ENCODE measurements at regions not wholly inside any gene's neighbourhood (a gene's known extent, or its start where the extent isn't known, plus 50 kb on each side); places are given as distances from the start of the nearest gene placed in this dataset.

DNA sequence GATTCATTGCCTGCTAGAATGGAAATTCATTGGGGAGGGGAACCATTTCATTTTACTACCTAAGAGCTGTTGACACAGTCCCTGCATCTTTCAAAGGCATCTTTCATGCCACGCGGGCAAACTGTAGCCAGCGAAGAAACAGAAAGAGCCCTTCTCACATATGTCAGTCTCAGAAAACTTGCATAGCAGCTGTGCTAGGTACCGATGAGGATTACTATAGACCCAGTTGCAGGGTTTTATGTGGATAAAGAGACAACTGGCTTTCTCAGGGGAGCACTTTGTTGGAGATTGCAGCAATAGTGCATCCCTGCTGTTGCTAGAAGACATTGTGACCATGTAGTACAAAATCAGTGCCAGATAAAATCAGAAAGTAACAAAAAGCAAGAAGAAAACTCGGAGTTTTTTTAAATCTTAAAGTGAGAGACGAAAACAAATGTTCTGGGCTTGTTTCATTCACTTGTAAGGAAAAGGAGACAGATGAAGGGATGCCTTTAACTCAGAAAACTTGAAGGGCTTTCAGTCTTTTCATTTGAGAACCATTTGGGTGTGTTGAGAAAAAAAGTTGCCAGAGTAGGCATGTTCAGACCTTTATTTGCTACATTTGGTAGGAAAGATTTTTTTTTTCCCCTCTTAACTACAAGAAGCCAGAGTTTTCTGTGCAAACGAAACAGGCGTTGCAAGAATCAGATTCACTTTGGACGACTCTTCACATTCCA is 804.1 kb downstream of the USP25 start:
- TF ChIP-seq, protein P1, sequence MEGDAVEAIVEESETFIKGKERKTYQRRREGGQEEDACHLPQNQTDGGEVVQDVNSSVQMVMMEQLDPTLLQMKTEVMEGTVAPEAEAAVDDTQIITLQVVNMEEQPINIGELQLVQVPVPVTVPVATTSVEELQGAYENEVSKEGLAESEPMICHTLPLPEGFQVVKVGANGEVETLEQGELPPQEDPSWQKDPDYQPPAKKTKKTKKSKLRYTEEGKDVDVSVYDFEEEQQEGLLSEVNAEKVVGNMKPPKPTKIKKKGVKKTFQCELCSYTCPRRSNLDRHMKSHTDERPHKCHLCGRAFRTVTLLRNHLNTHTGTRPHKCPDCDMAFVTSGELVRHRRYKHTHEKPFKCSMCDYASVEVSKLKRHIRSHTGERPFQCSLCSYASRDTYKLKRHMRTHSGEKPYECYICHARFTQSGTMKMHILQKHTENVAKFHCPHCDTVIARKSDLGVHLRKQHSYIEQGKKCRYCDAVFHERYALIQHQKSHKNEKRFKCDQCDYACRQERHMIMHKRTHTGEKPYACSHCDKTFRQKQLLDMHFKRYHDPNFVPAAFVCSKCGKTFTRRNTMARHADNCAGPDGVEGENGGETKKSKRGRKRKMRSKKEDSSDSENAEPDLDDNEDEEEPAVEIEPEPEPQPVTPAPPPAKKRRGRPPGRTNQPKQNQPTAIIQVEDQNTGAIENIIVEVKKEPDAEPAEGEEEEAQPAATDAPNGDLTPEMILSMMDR (IDR thresholded peaks at IDR 0.05; ENCODE audit: unreplicated experiment), result no peak
- Mint-ChIP-seq H3K4me3 (ENCODE audit: unreplicated experiment) (no peak overlapping the region), H3K9me3 (ENCODE audit: unreplicated experiment) (no peaks in the 10 kb centered on the region), H3K27me3 (ENCODE audit: unreplicated experiment) (no peaks in the 10 kb centered on the region), H3K4me1 (ENCODE audit: unreplicated experiment) (peaks cover 12% of the 10 kb centered on the region), H3K27ac (ENCODE audit: unreplicated experiment) (no peak overlapping the region), H3K36me3 (ENCODE audit: low read depth, unreplicated experiment) (peaks cover 9% of the 10 kb centered on the region)
- DNase-seq (ENCODE audit: low spot score), result no peak

DNA sequence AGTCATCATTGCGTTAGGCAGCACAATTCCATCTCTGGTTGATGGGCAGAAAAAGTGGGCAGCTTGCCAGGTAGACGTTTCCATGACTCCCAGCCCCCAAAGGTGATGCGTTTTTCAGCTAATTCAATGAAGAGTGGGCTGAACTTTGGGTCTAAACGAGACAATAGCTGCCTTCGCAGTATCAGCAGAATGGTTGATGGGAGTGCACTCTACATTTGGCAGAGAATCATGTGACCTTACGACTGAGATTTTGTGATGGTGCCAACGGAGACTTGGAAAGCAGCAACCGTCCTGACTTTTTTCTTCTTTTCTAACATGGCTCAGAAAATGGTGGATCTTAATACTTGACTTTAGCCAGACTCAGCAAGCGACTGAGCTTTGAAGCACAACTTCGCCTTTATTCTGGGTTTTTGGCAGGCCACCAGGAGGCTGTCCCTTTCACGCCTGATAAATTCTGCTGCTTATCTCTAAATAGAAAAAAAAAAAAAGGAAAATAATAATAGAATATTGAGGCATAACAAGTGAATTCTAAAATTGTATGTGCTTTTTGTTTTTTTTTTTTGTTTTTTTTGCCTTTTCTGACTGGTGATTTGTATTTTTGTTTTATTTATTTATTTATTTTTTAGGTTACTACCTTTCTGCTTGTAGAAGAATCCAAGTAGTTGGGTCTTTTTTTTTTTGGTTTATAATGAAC is 804.8 kb downstream of the USP25 start:
- TF ChIP-seq, protein P1 (IDR thresholded peaks at IDR 0.05; ENCODE audit: unreplicated experiment), result no peak
- Mint-ChIP-seq H3K4me1 (ENCODE audit: unreplicated experiment) (peaks cover 12% of the 10 kb centered on the region), H3K9me3 (ENCODE audit: unreplicated experiment) (no peaks in the 10 kb centered on the region), H3K4me3 (ENCODE audit: unreplicated experiment) (no peak overlapping the region), H3K27me3 (ENCODE audit: unreplicated experiment) (no peaks in the 10 kb centered on the region), H3K36me3 (ENCODE audit: low read depth, unreplicated experiment) (peaks cover 9% of the 10 kb centered on the region), H3K27ac (ENCODE audit: unreplicated experiment) (no peak overlapping the region)
- DNase-seq (ENCODE audit: low spot score), result no peak

DNA sequence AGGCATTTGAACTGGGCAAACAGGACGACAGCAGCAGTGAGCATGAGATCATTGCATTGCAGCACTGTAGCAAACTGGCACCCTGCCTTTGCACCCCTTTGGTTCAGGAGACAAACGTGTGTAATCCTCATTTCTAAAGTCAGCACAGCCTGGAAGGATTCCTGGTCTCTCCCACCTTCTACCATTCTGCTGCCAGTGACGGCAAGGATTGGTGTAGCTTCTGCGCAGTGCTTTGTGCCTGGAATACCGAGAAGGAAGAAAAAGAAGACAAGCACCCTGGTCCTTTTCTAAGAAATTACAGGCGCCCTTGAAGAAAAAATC is 805.3 kb downstream of the USP25 start:
- no peak overlapping the region for H3K4me3 Mint-ChIP-seq (ENCODE audit: unreplicated experiment)
- no peaks in the 10 kb centered on the region for H3K27me3 Mint-ChIP-seq (ENCODE audit: unreplicated experiment)
- TF ChIP-seq, protein P1 (IDR thresholded peaks at IDR 0.05; ENCODE audit: unreplicated experiment), result no peak
- no peak overlapping the region for H3K27ac Mint-ChIP-seq (ENCODE audit: unreplicated experiment)
- no peak for DNase-seq (ENCODE audit: low spot score)
- peaks cover 12% of the 10 kb centered on the region for H3K4me1 Mint-ChIP-seq (ENCODE audit: unreplicated experiment)
- H3K36me3 Mint-ChIP-seq (ENCODE audit: low read depth, unreplicated experiment), result peaks cover 9% of the 10 kb centered on the region
- no peaks in the 10 kb centered on the region for H3K9me3 Mint-ChIP-seq (ENCODE audit: unreplicated experiment)

DNA sequence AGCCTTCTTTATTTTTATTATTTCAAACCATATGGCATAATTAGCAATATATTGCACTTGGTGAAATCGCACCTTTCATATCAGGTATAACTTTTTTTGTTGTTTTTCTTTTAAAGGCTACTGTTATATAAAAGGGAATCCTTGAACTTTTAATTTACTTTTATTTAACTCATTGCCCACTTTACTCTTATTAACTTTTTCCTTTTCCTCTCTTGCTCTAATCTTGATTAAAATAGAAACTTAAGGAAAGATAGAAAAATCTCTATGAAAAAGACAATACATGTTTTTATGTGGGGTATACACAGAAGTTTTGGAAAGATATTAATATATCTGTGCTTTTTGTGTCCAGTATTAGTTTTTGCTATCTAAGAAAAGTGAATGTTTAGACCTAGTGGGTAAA is 805.8 kb downstream of the USP25 start:
- Mint-ChIP-seq H3K9me3 (ENCODE audit: unreplicated experiment) (no peaks in the 10 kb centered on the region), H3K36me3 (ENCODE audit: low read depth, unreplicated experiment) (peaks cover 9% of the 10 kb centered on the region), H3K27me3 (ENCODE audit: unreplicated experiment) (no peaks in the 10 kb centered on the region), H3K4me1 (ENCODE audit: unreplicated experiment) (peaks cover 12% of the 10 kb centered on the region), H3K27ac (ENCODE audit: unreplicated experiment) (no peak overlapping the region), H3K4me3 (ENCODE audit: unreplicated experiment) (no peak overlapping the region)
- TF ChIP-seq, protein P1 (IDR thresholded peaks at IDR 0.05; ENCODE audit: unreplicated experiment), result no peak
- DNase-seq (ENCODE audit: low spot score), result no peak

DNA sequence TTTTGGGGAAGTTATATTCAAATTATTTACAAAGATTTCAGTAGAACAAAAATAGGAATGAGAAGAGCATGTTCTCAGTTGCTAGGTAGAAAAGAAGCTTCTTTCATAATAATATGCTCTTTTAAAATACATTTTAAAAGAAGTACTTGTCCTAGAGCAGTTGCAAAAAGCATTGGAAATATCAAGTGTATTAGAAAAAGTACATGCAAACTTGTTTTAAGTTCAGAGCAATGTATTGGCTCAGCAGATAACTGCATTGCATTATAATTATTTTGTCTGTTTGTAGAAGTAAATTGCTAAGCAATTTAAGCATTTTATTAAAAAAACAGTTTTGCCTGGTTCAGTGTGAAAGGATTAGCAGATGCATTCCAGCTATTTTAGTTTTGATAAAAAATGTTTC is 806.4 kb downstream of the USP25 start:
- H3K27me3 Mint-ChIP-seq (ENCODE audit: unreplicated experiment), result no peaks in the 10 kb centered on the region
- TF ChIP-seq, protein P1 (IDR thresholded peaks at IDR 0.05; ENCODE audit: unreplicated experiment), result no peak

More for the DNA sequence above, 806.4 kb downstream of the USP25 start:
- Mint-ChIP-seq H3K4me1 (ENCODE audit: unreplicated experiment) (peaks cover 12% of the 10 kb centered on the region), H3K27ac (ENCODE audit: unreplicated experiment) (no peak overlapping the region), H3K4me3 (ENCODE audit: unreplicated experiment) (no peak overlapping the region), H3K9me3 (ENCODE audit: unreplicated experiment) (no peaks in the 10 kb centered on the region), H3K36me3 (ENCODE audit: low read depth, unreplicated experiment) (peaks cover 6% of the 10 kb centered on the region)
- no peak for DNase-seq (ENCODE audit: low spot score)
